GM19324 (cell line): ENCODE measurements at regions not wholly inside any gene's neighbourhood (a gene's known extent, or its start where the extent isn't known, plus 50 kb on each side); places are given as distances from the start of the nearest gene placed in this dataset.

Source experiments
- ATAC-seq: cut with Tn5 transposase; IDR thresholded peaks from one replicate; pipeline ENCODE4 v1.9.1; 2021; ENCODE audit warnings: mild to moderate bottlenecking, moderate library complexity; ENCODE audit not compliant: unreplicated experiment, low FRiP score

DNA sequence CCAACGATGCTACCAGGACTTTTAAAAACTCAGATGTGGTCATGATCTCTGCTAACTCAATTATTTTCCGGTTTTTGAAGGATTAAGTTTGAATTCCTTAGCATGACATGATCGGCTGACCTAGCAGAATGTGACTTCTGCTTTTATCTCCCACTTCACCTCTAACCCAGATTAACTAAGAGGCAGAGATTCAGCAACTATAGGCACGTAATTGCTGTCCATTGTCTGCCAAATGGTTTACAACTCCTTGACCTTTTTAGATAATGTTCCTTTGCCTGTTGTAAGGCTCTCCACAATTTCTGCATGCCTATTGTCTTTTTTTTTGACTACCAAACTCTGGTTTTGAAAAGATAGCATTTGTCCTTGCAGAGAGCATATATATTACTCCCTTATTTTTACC, 268.2 kb downstream of the BRINP1 start:
- ATAC-seq, result no peak

DNA sequence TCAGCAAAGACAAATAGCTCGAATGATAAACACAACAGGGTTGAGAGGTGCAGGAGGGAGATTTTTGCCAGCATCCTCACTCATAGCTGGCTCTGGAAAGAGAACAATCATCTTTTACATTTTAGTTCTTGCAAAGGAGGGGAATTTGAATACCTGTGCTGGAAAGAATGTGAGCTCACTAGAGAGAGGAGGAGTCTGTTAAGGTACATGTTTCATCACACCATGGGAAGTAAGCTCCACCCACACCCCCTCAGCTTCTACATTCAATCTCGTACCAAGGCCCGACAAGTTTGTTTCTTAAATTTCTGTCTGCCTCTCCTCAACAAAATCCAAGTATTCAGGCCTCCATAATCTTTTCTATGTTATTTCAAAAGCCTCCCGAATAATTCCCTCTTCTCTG, 254.6 kb downstream of the BRINP1 start:
- ATAC-seq, result no peak
